Right ventricle myocardium inferior (tissue), 1 donor: ENCODE measurements at regions not wholly inside any gene's neighbourhood (a gene's known extent, or its start where the extent isn't known, plus 50 kb on each side); places are given as distances from the start of the nearest gene placed in this dataset.
"Not testable (repeated sequence)": the region's sequence is repeated elsewhere in the genome, so short reads cannot be mapped to it uniquely, and the experiment has no call there.

Experiments
- ATAC-seq: fragments of 200-7000 bp; cut with Tn5 transposase; one replicate; pipeline ENCODE4 v1.9.1; 2020; ENCODE audit warnings: mild to moderate bottlenecking, moderate library complexity
- DNase-seq: peaks from one replicate; pipeline ENCODE4 v3.0.0; 2021; ENCODE audit errors: missing footprints
- intact Hi-C: fragments of 100-400 bp; cut with DNase I; formaldehyde crosslinking; loops from one replicate; pipeline ENCODE4 v1.11.0; 2022
- donor health status: DM: no; HTN: yes; CAD: no; lungs with severe emphysema.

GRCh38 chr11:57047610-57048009 lies 58.9 kb downstream of the OR5AK2 start:
- intact Hi-C loops = no loop called here
- ATAC-seq (no peak), DNase-seq (no peak)

- intact Hi-C loops = loop anchor here (10.0 kb wide), 1 partner anchor 55 kb away; no protein-coding TSS in a partner anchor
- DNase-seq (no peak), ATAC-seq (no peak)
Observed at GRCh38 chr11:57049749-57050148, 61.0 kb downstream of the OR5AK2 start.

GRCh38 chr11:57054817-57055216 lies 66.1 kb downstream of the OR5AK2 start:
- intact Hi-C loops = loop anchor here (10.0 kb wide), 1 partner anchor 60 kb away; no protein-coding TSS in a partner anchor

GRCh38 chr11:57055744-57056143 lies 67.0 kb downstream of the OR5AK2 start:
- intact Hi-C loops = loop anchor here (10.0 kb wide), 1 partner anchor 61 kb away; no protein-coding TSS in a partner anchor
- ATAC-seq (no peak), DNase-seq (no peak)

More at GRCh38 chr11:57054817-57055216, 66.1 kb downstream of the OR5AK2 start:
- no peak for DNase-seq
- ATAC-seq = no peak

- no peak for ATAC-seq
- no peak for DNase-seq
- intact Hi-C loops = loop anchor here (10.0 kb wide), 1 partner anchor 62 kb away; no protein-coding TSS in a partner anchor
Observed at GRCh38 chr11:57056735-57057134, 68.0 kb downstream of the OR5AK2 start.

GRCh38 chr11:57057561-57057960 lies 68.8 kb downstream of the OR5AK2 start:
- DNase-seq (no peak), ATAC-seq (no peak)
- intact Hi-C loops = loop anchor here (10.0 kb wide), 1 partner anchor 63 kb away; no protein-coding TSS in a partner anchor

- DNase-seq, intact Hi-C loops, ATAC-seq: not testable (repeated sequence)
Observed at GRCh38 chr11:57062957-57063356, 74.2 kb downstream of the OR5AK2 start.

- ATAC-seq = no peak
- no peak for DNase-seq
- intact Hi-C loops = no loop called here
Observed at GRCh38 chr11:57069942-57070341, 81.2 kb downstream of the OR5AK2 start.

GRCh38 chr11:57071829-57072228 lies 83.1 kb downstream of the OR5AK2 start:
- intact Hi-C loops = no loop called here
- no peak for ATAC-seq

GRCh38 chr11:57072640-57073039 lies 83.9 kb downstream of the OR5AK2 start:
- intact Hi-C loops = no loop called here
- DNase-seq (no peak), ATAC-seq (peak; percentile 83)

More at GRCh38 chr11:57071829-57072228, 83.1 kb downstream of the OR5AK2 start:
- no peak for DNase-seq

- ATAC-seq (no peak), DNase-seq (no peak)
- intact Hi-C loops = no loop called here
Observed at GRCh38 chr11:57073128-57073527, 84.4 kb downstream of the OR5AK2 start.

GRCh38 chr11:57081356-57081755 lies 92.6 kb downstream of the OR5AK2 start:
- intact Hi-C loops = loop anchor here (10.0 kb wide), 1 partner anchor 63 kb away; no protein-coding TSS in a partner anchor

GRCh38 chr11:57082125-57082524 lies 93.4 kb downstream of the OR5AK2 start:
- intact Hi-C loops = loop anchor here (10.0 kb wide), 1 partner anchor 63 kb away; no protein-coding TSS in a partner anchor
- no peak for ATAC-seq
- no peak for DNase-seq

More at GRCh38 chr11:57081356-57081755, 92.6 kb downstream of the OR5AK2 start:
- DNase-seq (no peak), ATAC-seq (no peak)

- no peak for DNase-seq
- intact Hi-C loops = loop anchor here (10.0 kb wide), 1 partner anchor 61 kb away; no protein-coding TSS in a partner anchor
- no peak for ATAC-seq
Observed at GRCh38 chr11:57083641-57084385, 95.1 kb downstream of the OR5AK2 start.

- no peak for ATAC-seq
- no peak for DNase-seq
- intact Hi-C loops = loop anchor here (10.0 kb wide), 1 partner anchor 59 kb away; no protein-coding TSS in a partner anchor
Observed at GRCh38 chr11:57085611-57086010, 96.1 kb upstream of the LRRC55 start.

- ATAC-seq = no peak
- intact Hi-C loops = loop anchor here (10.0 kb wide), 1 partner anchor 57 kb away; no protein-coding TSS in a partner anchor
- DNase-seq = no peak
Observed at GRCh38 chr11:57087991-57088390, 93.8 kb upstream of the LRRC55 start.

- DNase-seq (no peak), ATAC-seq (no peak)
- intact Hi-C loops = no loop called here
Observed at GRCh38 chr11:57092028-57092698, 89.6 kb upstream of the LRRC55 start.

- DNase-seq (no peak), ATAC-seq (no peak)
- intact Hi-C loops = no loop called here
Observed at GRCh38 chr11:57094181-57094935, 87.4 kb upstream of the LRRC55 start.

- ATAC-seq = no peak
- intact Hi-C loops = no loop called here
- no peak for DNase-seq
Observed at GRCh38 chr11:57095417-57095816, 86.3 kb upstream of the LRRC55 start.
